HEK293 (cell line): ENCODE measurements at regions not wholly inside any gene's neighbourhood (a gene's known extent, or its start where the extent isn't known, plus 50 kb on each side); places are given as distances from the start of the nearest gene placed in this dataset.

Experiments used
- CTCF ChIA-PET: fragments of 350-600 bp; formaldehyde crosslinking; extraction: SDS; loops from one replicate; lab custom pipeline; 2021; ENCODE audit warnings: antibody characterized with exemption; lab: Yijun Ruan, JAX
- POLR2A ChIA-PET: fragments of 300-600 bp; formaldehyde crosslinking; extraction: SDS; loops from one replicate; lab custom pipeline; 2020; ENCODE audit warnings: antibody characterized with exemption, inconsistent platforms; lab: Yijun Ruan, JAX
- H3K27ac ChIP-seq: fragments of 200-500 bp; sonication (Bioruptor generic); 2 replicates; pipeline ENCODE4 v1.5.1; 2014; ENCODE audit warnings: low read depth, low read length, control low read depth, inconsistent platforms; ENCODE audit errors: extremely low read depth
- H3K36me3 ChIP-seq, 2 experiments: fragments of 200-500 bp in 1 of 2; sonication (Bioruptor generic) in 1 of 2; 1 replicate in 1 of 2; 2 replicates in 1 of 2; pipeline ENCODE4 v1.5.1; 2014 to 2017; ENCODE audit warnings: inconsistent platforms in 2 of 2, low read length in 2 of 2; ENCODE audit not compliant: control insufficient read depth in 2 of 2, insufficient read depth in 1 of 2
- H3K4me1 ChIP-seq: fragments of 200-500 bp; sonication (Bioruptor generic); 2 replicates; pipeline ENCODE4 v1.5.1; 2014; ENCODE audit warnings: mild to moderate bottlenecking, low read length, inconsistent platforms; ENCODE audit not compliant: control insufficient read depth, insufficient read depth
- H3K4me3 ChIP-seq: 2 replicates; pipeline ENCODE4 v1.5.1; 2011; ENCODE audit warnings: low read depth, mild to moderate bottlenecking, control low read depth, low read length, moderate library complexity
- H3K9me3 ChIP-seq: fragments of 200-500 bp; sonication (Bioruptor generic); 2 replicates; pipeline ENCODE4 v1.5.1; 2014; ENCODE audit warnings: low read depth, low read length, inconsistent platforms; ENCODE audit not compliant: control insufficient read depth, insufficient read depth
- CTCF ChIP-seq: fragments of 450-650 bp; formaldehyde crosslinking; IDR thresholded peaks from 2 replicates; pipeline ENCODE4 v1.5.1; 2016; ENCODE audit warnings: missing biosample characterization, missing genetic modification characterization
- GLIS1 ChIP-seq: fragments of 450-650 bp; formaldehyde crosslinking; IDR thresholded peaks from 2 replicates; pipeline ENCODE4 v1.5.1; 2016; ENCODE audit warnings: missing biosample characterization, missing genetic modification characterization
- HIC1 ChIP-seq: fragments of 450-650 bp; formaldehyde crosslinking; IDR thresholded peaks from 2 replicates; pipeline ENCODE4 v1.5.1; 2016; ENCODE audit warnings: missing biosample characterization, missing genetic modification characterization
- IKZF3 ChIP-seq: fragments of 450-650 bp; IDR thresholded peaks from 2 replicates; pipeline ENCODE4 v1.5.0; 2018; ENCODE audit warnings: missing biosample characterization, mild to moderate bottlenecking, missing genetic modification characterization, moderate library complexity
- INSM2 ChIP-seq: fragments of 450-650 bp; formaldehyde crosslinking; IDR thresholded peaks from 2 replicates; pipeline ENCODE4 v1.5.1; 2016; ENCODE audit warnings: missing biosample characterization, missing genetic modification characterization
- KLF9 ChIP-seq: fragments of 450-650 bp; formaldehyde crosslinking; IDR thresholded peaks from 2 replicates; pipeline ENCODE4 v1.5.1; 2016; ENCODE audit warnings: missing biosample characterization, missing genetic modification characterization, low read depth
- MEIS1 ChIP-seq: sonication (generic); formaldehyde crosslinking; IDR thresholded peaks from 2 replicates; pipeline ENCODE4 v1.8.1; 2022; ENCODE audit warnings: missing genetic modification reagents, mild to moderate bottlenecking, borderline replicate concordance
- PRDM1 ChIP-seq: fragments of 450-650 bp; formaldehyde crosslinking; IDR thresholded peaks from 2 replicates; pipeline ENCODE4; 2016; ENCODE audit warnings: missing biosample characterization, missing genetic modification characterization
- SP7 ChIP-seq: fragments of 450-650 bp; formaldehyde crosslinking; IDR thresholded peaks from 2 replicates; pipeline ENCODE4 v1.5.1; 2016; ENCODE audit warnings: missing biosample characterization, missing genetic modification characterization
- ZBTB17 ChIP-seq: fragments of 450-650 bp; formaldehyde crosslinking; IDR thresholded peaks from 2 replicates; pipeline ENCODE4 v1.5.1; 2016; ENCODE audit warnings: missing biosample characterization, missing genetic modification characterization
- ZBTB44 ChIP-seq: fragments of 450-650 bp; IDR thresholded peaks from 2 replicates; pipeline ENCODE4 v1.5.1; 2018; ENCODE audit warnings: missing biosample characterization, mild to moderate bottlenecking, missing genetic modification characterization
- ZNF239 ChIP-seq: fragments of 450-650 bp; formaldehyde crosslinking; IDR thresholded peaks from 2 replicates; pipeline ENCODE4 v1.5.1; 2016; ENCODE audit warnings: missing biosample characterization, missing genetic modification characterization
- ZNF335 ChIP-seq: fragments of 450-650 bp; formaldehyde crosslinking; conservative IDR thresholded peaks from 2 replicates; pipeline ENCODE4 v1.5.1; 2016; ENCODE audit warnings: missing biosample characterization, missing genetic modification characterization
- ZNF362 ChIP-seq: fragments of 450-650 bp; formaldehyde crosslinking; IDR thresholded peaks from 2 replicates; pipeline ENCODE4 v1.5.1; 2016; ENCODE audit warnings: missing biosample characterization, missing genetic modification characterization
- ZNF37A ChIP-seq: fragments of 450-650 bp; IDR thresholded peaks from 2 replicates; pipeline ENCODE4 v1.5.1; 2018; ENCODE audit warnings: missing biosample characterization, missing genetic modification characterization
- ZNF521 ChIP-seq: fragments of 450-650 bp; formaldehyde crosslinking; IDR thresholded peaks from 2 replicates; pipeline ENCODE4 v1.5.1; 2017; ENCODE audit warnings: missing biosample characterization, mild to moderate bottlenecking, missing genetic modification characterization
- ZNF548 ChIP-seq: fragments of 450-650 bp; formaldehyde crosslinking; IDR thresholded peaks from 2 replicates; pipeline ENCODE4 v1.5.1; 2016; ENCODE audit warnings: missing biosample characterization, missing genetic modification characterization
- ZNF571 ChIP-seq: fragments of 450-650 bp; formaldehyde crosslinking; IDR thresholded peaks from 2 replicates; pipeline ENCODE4 v1.5.0; 2017; ENCODE audit warnings: missing biosample characterization, missing genetic modification characterization
- ZNF580 ChIP-seq: fragments of 450-650 bp; formaldehyde crosslinking; IDR thresholded peaks from 2 replicates; pipeline ENCODE4 v1.5.1; 2016; ENCODE audit warnings: missing biosample characterization, missing genetic modification characterization
- ZNF610 ChIP-seq: fragments of 450-650 bp; formaldehyde crosslinking; IDR thresholded peaks from 2 replicates; pipeline ENCODE4 v1.5.1; 2016; ENCODE audit warnings: missing biosample characterization, missing genetic modification characterization, borderline replicate concordance
- ZNF777 ChIP-seq: fragments of 450-650 bp; formaldehyde crosslinking; IDR thresholded peaks from 2 replicates; pipeline ENCODE4 v1.5.1; 2017; ENCODE audit warnings: missing biosample characterization, missing genetic modification characterization, borderline replicate concordance
- ZNF785 ChIP-seq: fragments of 450-650 bp; formaldehyde crosslinking; IDR thresholded peaks from 2 replicates; pipeline ENCODE4 v1.5.1; 2016; ENCODE audit warnings: missing biosample characterization, missing genetic modification characterization
- ZSCAN16 ChIP-seq: fragments of 450-650 bp; formaldehyde crosslinking; IDR thresholded peaks from 2 replicates; pipeline ENCODE4 v1.5.1; 2016; ENCODE audit warnings: missing biosample characterization, missing genetic modification characterization
- ZSCAN18 ChIP-seq: fragments of 450-650 bp; formaldehyde crosslinking; IDR thresholded peaks from 2 replicates; pipeline ENCODE4 v1.5.1; 2016; ENCODE audit warnings: missing biosample characterization, missing genetic modification characterization

- Histone ChIP-seq H3K9me3 (no peaks in the 10 kb centered on the region), H3K4me1 (no peaks in the 10 kb centered on the region), H3K36me3 (no peaks in the 10 kb centered on the region)
- CTCF ChIA-PET: interaction anchor here (0.6 to 3.8 kb wide), 29 partner anchors 10 to 1831 kb away, joined by 3 to 21 read pairs (median 4); no protein-coding TSS in a partner anchor
- POLR2A ChIA-PET: interaction anchor here (0.8 kb wide), 1 partner anchor 26 kb away, joined by 3 read pairs; no protein-coding TSS in a partner anchor
- TF ChIP-seq ZSCAN16 (tag by site-specific recombination) (no peak), ZNF37A (no peak), SP7 (no peak), ZNF521 (no peak), IKZF3 (tag by site-specific recombination) (no peak), GLIS1 (tag by site-specific recombination) (no peak), ZNF777 (no peak), PRDM1 (no peak), ZBTB44 (tag by site-specific recombination) (no peak), CTCF (no peak), ZNF610 (tag by site-specific recombination) (no peak), ZNF335 (tag by site-specific recombination) (no peak), ZNF571 (tag by site-specific recombination) (no peak), ZNF362 (tag by site-specific recombination) (no peak), MEIS1 (CRISPR knock-in tag) (no peak), ZNF548 (tag by site-specific recombination) (no peak), ZNF239 (no peak), KLF9 (tag by site-specific recombination) (no peak), INSM2 (no peak)
- TF ChIP-seq, all 188 proteins: peak for 0
- H3K27ac ChIP-seq: no peak overlapping the region
- no peak overlapping the region for H3K4me3 ChIP-seq
Observed at GRCh38 chr14:21749306-21749868, 75.8 kb upstream of the OR4E1 start.

GRCh38 chr14:21748869-21749303 lies 75.3 kb upstream of the OR4E1 start:
- Histone ChIP-seq H3K4me1 (no peaks in the 10 kb centered on the region), H3K27ac (no peak overlapping the region), H3K4me3 (no peak overlapping the region), H3K9me3 (no peaks in the 10 kb centered on the region), H3K36me3 (no peaks in the 10 kb centered on the region)
- ChIA-PET CTCF (interaction anchor here (0.5 to 3.8 kb wide), 35 partner anchors 9 to 1830 kb away, joined by 3 to 21 read pairs (median 4); no protein-coding TSS in a partner anchor), POLR2A (interaction anchor here (0.8 kb wide), 1 partner anchor 25 kb away, joined by 3 read pairs; no protein-coding TSS in a partner anchor)
- no peak for TF ChIP-seq ZNF580 (tag by site-specific recombination)
- TF ChIP-seq ZNF785 (tag by site-specific recombination): no peak
- TF ChIP-seq ZBTB17: 0 out of 2 replicates have a peak, but pooled peaks have one; percentile 40
- TF ChIP-seq ZSCAN18 (tag by site-specific recombination): no peak
- TF ChIP-seq INSM2: no peak
- TF ChIP-seq HIC1 (tag by site-specific recombination): no peak
